PC-9 (cell line): ENCODE measurements at regions not wholly inside any gene's neighbourhood (a gene's known extent, or its start where the extent isn't known, plus 50 kb on each side); places are given as distances from the start of the nearest gene placed in this dataset.

Experiments used
- BruUV-seq: library from RNA; stranded (reverse); fragments of 400-500 nt; replicated peaks from 2 replicates; lab custom pipeline; 2021; lab: Mats Ljungman, UMichigan
- CTCF ChIA-PET: fragments of 300-600 bp; sonication (Branson Sonifier 250); formaldehyde crosslinking; loops from one replicate; lab custom pipeline; 2022; ENCODE audit warnings: antibody characterized with exemption; lab: Charles Lee
- POLR2A ChIA-PET: fragments of 300-600 bp; sonication (Branson Sonifier 250); formaldehyde crosslinking; loops from one replicate; lab custom pipeline; 2022; ENCODE audit warnings: antibody characterized with exemption; ENCODE audit not compliant: unreplicated experiment; lab: Charles Lee
- DNase-seq, 2 experiments: peaks; one replicate each; pipeline versions ENCODE4 v3.0.0 to v3.0.0-alpha.2; 2015 to 2022; ENCODE audit warnings: mixed read lengths in 1 of 2
- H2AFZ ChIP-seq: fragments of 200-600 bp; sonication (generic); 2 replicates; pipeline ENCODE4 v1.8.1; 2017; ENCODE audit warnings: antibody characterized with exemption
- H3F3A ChIP-seq: fragments of 200-600 bp; sonication (generic); 2 replicates; pipeline ENCODE4 v1.8.1; 2017; ENCODE audit warnings: antibody characterized with exemption, mild to moderate bottlenecking, low read depth; ENCODE audit not compliant: insufficient read depth
- H3K27ac ChIP-seq: fragments of 200-600 bp; sonication (generic); 2 replicates; pipeline ENCODE4 v1.6.1; 2016; ENCODE audit warnings: mixed run types
- H3K27me3 ChIP-seq: fragments of 200-600 bp; sonication (generic); 2 replicates; pipeline ENCODE4 v1.6.1; 2016; ENCODE audit warnings: low read depth, mixed run types; ENCODE audit not compliant: insufficient read depth
- H3K36me3 ChIP-seq: fragments of 200-600 bp; sonication (generic); 2 replicates; pipeline ENCODE4 v1.6.1; 2016; ENCODE audit warnings: low read depth, mixed run types
- H3K4me1 ChIP-seq: fragments of 200-600 bp; sonication (generic); replicated peaks from 2 replicates; pipeline ENCODE4 v1.6.1; 2016; ENCODE audit warnings: mixed run types; ENCODE audit not compliant: insufficient read depth
- H3K4me2 ChIP-seq: fragments of 200-600 bp; sonication (generic); 2 replicates; pipeline ENCODE4 v1.6.1; 2017; ENCODE audit warnings: mixed run types
- H3K4me3 ChIP-seq: fragments of 200-600 bp; sonication (generic); 2 replicates; pipeline ENCODE4 v1.6.1; 2016; ENCODE audit warnings: mixed run types
- H3K79me2 ChIP-seq: fragments of 200-600 bp; sonication (generic); 2 replicates; pipeline ENCODE4 v1.6.1; 2017; ENCODE audit warnings: low read depth, mixed run types
- H3K9me2 ChIP-seq: fragments of 200-600 bp; sonication (generic); 2 replicates; pipeline ENCODE4 v1.8.1; 2017; ENCODE audit warnings: mild to moderate bottlenecking; ENCODE audit not compliant: insufficient read depth
- H3K9me3 ChIP-seq: fragments of 200-600 bp; sonication (generic); 2 replicates; pipeline ENCODE4 v1.8.1; 2016; ENCODE audit warnings: low read depth; ENCODE audit not compliant: insufficient read depth
- H4K20me1 ChIP-seq: fragments of 200-600 bp; sonication (generic); 2 replicates; pipeline ENCODE4 v1.8.1; 2017; ENCODE audit not compliant: insufficient read depth
- CTCF ChIP-seq: fragments of 200-600 bp; sonication (generic); conservative IDR thresholded peaks from 2 replicates; pipeline ENCODE4 v1.6.1; 2017; ENCODE audit warnings: mixed run types, antibody characterized with exemption, mild to moderate bottlenecking, moderate library complexity
- EZH2 ChIP-seq: fragments of 200-600 bp; sonication (generic); IDR thresholded peaks from 2 replicates; pipeline ENCODE4 v1.8.0; 2017; ENCODE audit warnings: antibody characterized with exemption, low read depth
- intact Hi-C: fragments of 100-400 bp; cut with micrococcal nuclease; formaldehyde crosslinking; loops from one replicate; pipeline ENCODE4 v1.10.0; 2022; ENCODE audit not compliant: unreplicated experiment

GRCh38 chr12:46609273-46609623 is 216.5 kb downstream of the SLC38A4 start:
- no peak overlapping the region for H3K4me3 ChIP-seq
- no peaks in the 10 kb centered on the region for H3K27me3 ChIP-seq
- no peaks in the 10 kb centered on the region for H3K4me1 ChIP-seq
- POLR2A ChIA-PET = no interaction called here
- DNase-seq = no peak
- H2AFZ ChIP-seq = no peak overlapping the region
- H3F3A ChIP-seq = no peaks in the 10 kb centered on the region
- H3K9me2 ChIP-seq = no peaks in the 10 kb centered on the region
- H3K9me3 ChIP-seq = no peaks in the 10 kb centered on the region
- intact Hi-C loops = no loop called here
- CTCF ChIA-PET = no interaction called here
- no peaks in the 10 kb centered on the region for H4K20me1 ChIP-seq
- TF ChIP-seq EZH2 (no peak), CTCF (no peak)
- H3K79me2 ChIP-seq = no peaks in the 10 kb centered on the region
- H3K27ac ChIP-seq = no peak overlapping the region
- H3K36me3 ChIP-seq = no peaks in the 10 kb centered on the region
- no peak overlapping the region for H3K4me2 ChIP-seq
- BruUV-seq = no TSS peak

GRCh38 chr12:46608431-46609272 is 217.1 kb downstream of the SLC38A4 start:
- Histone ChIP-seq H3K9me3 (no peaks in the 10 kb centered on the region), H3K36me3 (no peaks in the 10 kb centered on the region), H3K79me2 (no peaks in the 10 kb centered on the region), H3K9me2 (no peaks in the 10 kb centered on the region), H3F3A (no peaks in the 10 kb centered on the region), H3K27me3 (no peaks in the 10 kb centered on the region), H3K4me1 (no peaks in the 10 kb centered on the region), H3K4me2 (no peak overlapping the region), H4K20me1 (no peaks in the 10 kb centered on the region), H3K27ac (no peak overlapping the region), H3K4me3 (no peak overlapping the region), H2AFZ (no peak overlapping the region)
- TF ChIP-seq CTCF (no peak), EZH2 (no peak)
- no peak for DNase-seq
- intact Hi-C loops = no loop called here
- no TSS peak for BruUV-seq
- ChIA-PET POLR2A (interaction anchor here (0.6 kb wide), 1 partner anchor 155 kb away, joined by 3 read pairs; no protein-coding TSS in a partner anchor), CTCF (no interaction called here)

GRCh38 chr12:46604684-46605083 is 221.1 kb downstream of the SLC38A4 start:
- H3K27ac ChIP-seq = no peak overlapping the region

More at GRCh38 chr12:46604684-46605083, 221.1 kb downstream of the SLC38A4 start:
- Histone ChIP-seq H4K20me1 (no peaks in the 10 kb centered on the region), H3K9me2 (no peaks in the 10 kb centered on the region), H3K4me1 (no peaks in the 10 kb centered on the region), H2AFZ (no peak overlapping the region), H3K4me3 (no peak overlapping the region), H3F3A (no peaks in the 10 kb centered on the region), H3K79me2 (no peaks in the 10 kb centered on the region), H3K9me3 (no peaks in the 10 kb centered on the region; the same call in 1 of the 2 replicates), H3K27me3 (no peaks in the 10 kb centered on the region), H3K36me3 (no peaks in the 10 kb centered on the region), H3K4me2 (no peak overlapping the region)
- POLR2A ChIA-PET = no interaction called here
- DNase-seq = no peak
- BruUV-seq = no TSS peak
- CTCF ChIA-PET = no interaction called here
- TF ChIP-seq CTCF (no peak), EZH2 (no peak)
- intact Hi-C loops = no loop called here
